ENCODE measurements at regions not wholly inside any gene's neighbourhood (a gene's known extent, or its start where the extent isn't known, plus 50 kb on each side); places are given as distances from the start of the nearest gene placed in this dataset.

- no peak overlapping the region for H3K27ac ChIP-seq (ENCODE audit: low read length)
- no TSS peak for BruUV-seq (replicated peaks)
- no peaks in the 10 kb centered on the region for H3K4me1 ChIP-seq (ENCODE audit: control insufficient read depth, insufficient read depth, low read length)
- intact Hi-C loops (cut with micrococcal nuclease; ENCODE audit: unreplicated experiment) (no loop called here), in situ Hi-C loops (cut with HindIII; ENCODE audit: low pct_unique_long_range_greater_than_20kb, low sequenced_read_pairs) (no loop called here)
- TF ChIP-seq CTCF (IDR thresholded peaks at IDR 0.05) = no peak
- no peak for TF ChIP-seq POLR2AphosphoS5 (IDR thresholded peaks at IDR 0.05; ENCODE audit: low read depth, low read length)
- TF ChIP-seq REST (IDR thresholded peaks at IDR 0.05; ENCODE audit: insufficient read depth in 1 of 2, low read depth in 2 of 2, low read length in 1 of 2) = no peak
- TF ChIP-seq TCF7L2 (IDR thresholded peaks at IDR 0.05; ENCODE audit: low read depth, low read length) = no peak
- no peak for TF ChIP-seq SIN3A (IDR thresholded peaks at IDR 0.05; ENCODE audit: borderline replicate concordance, insufficient read depth, low read depth, low read length)
- ATAC-seq (no peak), DNase-seq (ENCODE audit: low read depth, low spot score) (no peak)
- ChIA-PET POLR2A (no interaction called here), CTCF (no interaction called here)
- H3K36me3 ChIP-seq (ENCODE audit: control insufficient read depth, insufficient read depth, low read length) = no peaks in the 10 kb centered on the region
- no peak overlapping the region for H3K4me3 ChIP-seq (ENCODE audit: low read depth in 2 of 2, low read length in 2 of 2)
- no peaks in the 10 kb centered on the region for H3K27me3 ChIP-seq (ENCODE audit: control insufficient read depth, insufficient read depth, low read length)
- H3K9me3 ChIP-seq (ENCODE audit: control insufficient read depth, insufficient read depth, low read depth, low read length) = no peaks in the 10 kb centered on the region
Measured at GRCh38 chr4:29046781-29047180, 1673.4 kb upstream of the PCDH7 start.

GRCh38 chr4:29047341-29048041 lies 1672.7 kb upstream of the PCDH7 start:
- ChIA-PET CTCF (no interaction called here), POLR2A (no interaction called here)
- ATAC-seq (no peak), DNase-seq (ENCODE audit: low read depth, low spot score) (no peak)
- TF ChIP-seq REST (IDR thresholded peaks at IDR 0.05; ENCODE audit: insufficient read depth in 1 of 2, low read depth in 2 of 2, low read length in 1 of 2) = no peak
- no peak for TF ChIP-seq SIN3A (IDR thresholded peaks at IDR 0.05; ENCODE audit: borderline replicate concordance, insufficient read depth, low read depth, low read length)
- TF ChIP-seq TCF7L2 (IDR thresholded peaks at IDR 0.05; ENCODE audit: low read depth, low read length) = no peak
- TF ChIP-seq POLR2AphosphoS5 (IDR thresholded peaks at IDR 0.05; ENCODE audit: low read depth, low read length) = no peak
- TF ChIP-seq CTCF (IDR thresholded peaks at IDR 0.05) = no peak
- Histone ChIP-seq H3K27me3 (ENCODE audit: control insufficient read depth, insufficient read depth, low read length) (no peaks in the 10 kb centered on the region), H3K36me3 (ENCODE audit: control insufficient read depth, insufficient read depth, low read length) (no peaks in the 10 kb centered on the region), H3K9me3 (ENCODE audit: control insufficient read depth, insufficient read depth, low read depth, low read length) (no peaks in the 10 kb centered on the region), H3K4me3 (ENCODE audit: low read depth in 2 of 2, low read length in 2 of 2) (no peak overlapping the region), H3K4me1 (ENCODE audit: control insufficient read depth, insufficient read depth, low read length) (no peaks in the 10 kb centered on the region), H3K27ac (ENCODE audit: low read length) (no peak overlapping the region)
- BruUV-seq (replicated peaks) = no TSS peak
- in situ Hi-C loops (cut with HindIII; ENCODE audit: low pct_unique_long_range_greater_than_20kb, low sequenced_read_pairs) (no loop called here), intact Hi-C loops (cut with micrococcal nuclease; ENCODE audit: unreplicated experiment) (no loop called here)

All from Panc1 (cell line).